CD4-positive, CD25-positive, alpha-beta regulatory T cell (primary cell): ENCODE measurements at regions not wholly inside any gene's neighbourhood (a gene's known extent, or its start where the extent isn't known, plus 50 kb on each side); places are given as distances from the start of the nearest gene placed in this dataset.

Experiments used
- ATAC-seq, 2 donors: fragments of 150-1000 bp; cut with Tn5 transposase; one replicate each; pipeline ENCODE4 v1.10.0; 2021; ENCODE audit warnings: low read depth in 2 of 2, moderate number of reproducible peaks in 2 of 2, moderate library complexity in 1 of 2
- DNase-seq, 3 donors: peaks; one replicate each; pipeline versions ENCODE4 v3.0.0 to v3.0.0-alpha.2; 2012 to 2022; ENCODE audit warnings: mixed read lengths in 1 of 3
- H3K27ac ChIP-seq: one replicate; pipeline ENCODE4 v1.7.0; 2013; ENCODE audit warnings: mild to moderate bottlenecking, low read length; ENCODE audit not compliant: insufficient read depth, poor library complexity, severe bottlenecking
- H3K27me3 ChIP-seq: one replicate; pipeline ENCODE4 v1.7.0; 2013; ENCODE audit warnings: low read length; ENCODE audit not compliant: control insufficient read depth, insufficient read depth
- H3K36me3 ChIP-seq: one replicate; pipeline ENCODE4 v1.7.0; 2013; ENCODE audit warnings: mild to moderate bottlenecking, low read length, moderate library complexity; ENCODE audit not compliant: control insufficient read depth, insufficient read depth
- H3K4me1 ChIP-seq: 2 replicates; pipeline ENCODE4 v1.7.0; 2013; ENCODE audit warnings: mild to moderate bottlenecking, low read length; ENCODE audit not compliant: insufficient read depth, control insufficient read depth, poor library complexity, severe bottlenecking
- H3K4me3 ChIP-seq: one replicate; pipeline ENCODE4 v1.7.0; 2013; ENCODE audit warnings: low read depth, mild to moderate bottlenecking, low read length, moderate library complexity
- H3K9me3 ChIP-seq, 2 experiments: 1 replicate in 1 of 2; 2 replicates in 1 of 2; pipeline ENCODE4 v1.7.0; 2013; ENCODE audit warnings: low read length in 2 of 2, mild to moderate bottlenecking in 1 of 2, moderate library complexity in 1 of 2; ENCODE audit not compliant: control insufficient read depth in 2 of 2
- H3K27ac Mint-ChIP-seq, 3 donors: one replicate each; pipeline ENCODE4 v1.8.0; 2020 to 2022; ENCODE audit warnings: mild to moderate bottlenecking in 3 of 3, mixed read lengths in 3 of 3, moderate library complexity in 2 of 3
- H3K27me3 Mint-ChIP-seq: one replicate; pipeline ENCODE4 v1.8.0; 2022; ENCODE audit warnings: mild to moderate bottlenecking, mixed read lengths
- H3K36me3 Mint-ChIP-seq: one replicate; pipeline ENCODE4 v1.8.0; 2020; ENCODE audit warnings: mixed read lengths
- H3K4me1 Mint-ChIP-seq, 4 donors: one replicate each; pipeline ENCODE4 v1.8.0; 2020 to 2022; ENCODE audit warnings: mixed read lengths in 4 of 4, mild to moderate bottlenecking in 1 of 4
- H3K4me3 Mint-ChIP-seq, 4 donors: one replicate each; pipeline ENCODE4 v1.8.0; 2020 to 2022; ENCODE audit warnings: mild to moderate bottlenecking in 4 of 4, mixed read lengths in 4 of 4, moderate library complexity in 3 of 4
- H3K9me3 Mint-ChIP-seq, 7 donors: one replicate each; pipeline ENCODE4 v1.8.0; 2020 to 2022; ENCODE audit warnings: mixed read lengths in 7 of 7, mild to moderate bottlenecking in 3 of 7, moderate library complexity in 2 of 7

DNA sequence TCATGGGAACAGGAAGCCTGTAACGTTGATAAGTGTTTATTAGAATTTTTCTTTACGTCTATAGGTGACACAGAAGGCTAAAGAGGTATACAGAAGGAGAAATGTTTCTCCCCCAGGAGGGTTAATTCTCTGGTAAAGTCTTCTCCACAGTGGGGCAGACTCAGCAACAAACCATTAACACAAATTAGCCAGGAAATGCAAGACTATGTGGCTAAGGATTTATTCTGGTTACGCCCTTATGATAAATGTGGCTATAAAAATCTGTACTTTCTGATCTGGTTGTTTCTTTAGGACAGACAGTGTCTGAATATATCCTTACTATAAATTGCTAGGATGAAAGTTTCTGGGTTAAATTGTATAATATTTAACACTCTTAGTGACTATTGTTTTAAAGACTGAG lies 423.3 kb downstream of the FLRT2 start:
- H3K4me3 ChIP-seq, result no peak overlapping the region
- H3K27ac ChIP-seq, result no peak overlapping the region
- DNase-seq (no peak), ATAC-seq (no peak)
- peaks cover 7 to 22% (median 13%) of the 10 kb centered on the region in 4 donors for H3K4me1 Mint-ChIP-seq
- H3K27me3 Mint-ChIP-seq, result no peaks in the 10 kb centered on the region
- no peak overlapping the region for H3K4me3 Mint-ChIP-seq
- H3K36me3 Mint-ChIP-seq, result peaks cover 15% of the 10 kb centered on the region
- H3K27ac Mint-ChIP-seq, result no peak overlapping the region
- H3K4me1 ChIP-seq, result no peaks in the 10 kb centered on the region
- peaks cover 0 to 2% (median 0%) of the 10 kb centered on the region in 7 donors for H3K9me3 Mint-ChIP-seq
- no peaks in the 10 kb centered on the region for H3K27me3 ChIP-seq
- H3K9me3 ChIP-seq, result no peaks in the 10 kb centered on the region
- H3K36me3 ChIP-seq, result no peaks in the 10 kb centered on the region

DNA sequence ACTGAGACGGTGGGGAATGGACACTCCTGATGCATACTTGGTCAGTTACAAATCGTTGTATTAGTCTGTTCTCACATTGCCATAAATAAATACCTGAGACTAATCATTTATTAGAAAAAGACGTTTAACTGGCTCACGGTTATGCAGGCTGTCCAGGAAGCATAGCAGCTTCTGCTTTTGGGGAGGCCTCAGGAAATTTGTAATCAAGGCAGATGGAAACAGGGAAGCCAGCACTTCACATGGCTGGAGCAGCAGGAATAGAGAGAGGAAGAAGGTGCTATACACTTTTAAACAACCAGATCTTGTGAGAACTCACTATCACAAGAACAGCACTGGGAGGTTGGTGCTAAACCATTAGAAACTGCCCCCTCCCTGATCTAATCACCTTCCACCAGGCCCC lies 418.2 kb downstream of the FLRT2 start:
- no peak for ATAC-seq
- H3K27me3 Mint-ChIP-seq, result no peaks in the 10 kb centered on the region
- H3K4me1 Mint-ChIP-seq, result peaks cover 3 to 33% (median 21%) of the 10 kb centered on the region in 4 donors
- peaks cover 0 to 9% (median 2%) of the 10 kb centered on the region in 7 donors for H3K9me3 Mint-ChIP-seq
- H3K27ac Mint-ChIP-seq, result no peak overlapping the region
- no peak overlapping the region for H3K4me3 Mint-ChIP-seq
- Histone ChIP-seq H3K9me3 (no peaks in the 10 kb centered on the region), H3K27me3 (no peaks in the 10 kb centered on the region), H3K27ac (no peak overlapping the region), H3K4me1 (no peaks in the 10 kb centered on the region), H3K36me3 (no peaks in the 10 kb centered on the region), H3K4me3 (no peak overlapping the region)
- H3K36me3 Mint-ChIP-seq, result peaks cover 23% of the 10 kb centered on the region
- DNase-seq, result no peak

DNA sequence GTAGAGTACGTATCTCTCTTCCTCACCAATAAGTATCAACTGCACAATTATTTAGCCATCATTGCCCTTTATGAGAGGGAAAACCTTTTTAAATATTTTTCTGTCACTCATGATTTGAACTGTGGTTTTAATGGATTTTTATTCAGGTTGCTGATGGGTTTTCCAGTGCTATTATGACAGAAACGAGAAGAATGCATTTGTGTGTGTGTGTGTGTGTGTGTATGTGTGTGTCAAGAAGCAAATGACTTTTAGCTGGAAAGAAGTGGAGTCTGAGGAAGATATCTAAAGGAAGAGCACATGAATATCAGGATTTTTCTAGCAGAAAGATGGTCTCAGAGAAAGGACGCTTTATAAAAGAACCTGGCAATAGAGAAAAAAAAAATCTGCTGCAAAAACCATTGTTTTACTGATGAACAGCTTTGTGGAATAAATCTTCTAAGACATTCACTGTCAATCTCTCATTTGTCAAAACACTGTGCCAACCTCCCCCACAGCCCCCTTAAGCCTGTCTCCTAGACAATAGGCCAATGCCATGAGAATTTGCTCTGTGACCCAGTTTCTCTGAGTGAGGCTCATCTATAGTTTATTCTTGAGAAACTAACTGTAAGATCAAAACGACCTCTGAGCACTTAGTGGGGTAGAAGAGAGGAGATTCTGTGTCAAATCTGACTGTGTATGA lies 417.7 kb downstream of the FLRT2 start:
- Histone ChIP-seq H3K9me3 (no peaks in the 10 kb centered on the region), H3K27ac (no peak overlapping the region), H3K27me3 (no peaks in the 10 kb centered on the region), H3K4me1 (no peaks in the 10 kb centered on the region), H3K36me3 (no peaks in the 10 kb centered on the region), H3K4me3 (no peak overlapping the region)
- no peak overlapping the region for H3K4me3 Mint-ChIP-seq
- no peaks in the 10 kb centered on the region for H3K27me3 Mint-ChIP-seq
- ATAC-seq (no peak), DNase-seq (no peak)
- peaks cover 8 to 35% (median 22%) of the 10 kb centered on the region in 4 donors for H3K4me1 Mint-ChIP-seq
- H3K27ac Mint-ChIP-seq, result no peak overlapping the region
- H3K36me3 Mint-ChIP-seq, result peaks cover 27% of the 10 kb centered on the region
- peaks cover 0 to 9% (median 2%) of the 10 kb centered on the region in 7 donors for H3K9me3 Mint-ChIP-seq

DNA sequence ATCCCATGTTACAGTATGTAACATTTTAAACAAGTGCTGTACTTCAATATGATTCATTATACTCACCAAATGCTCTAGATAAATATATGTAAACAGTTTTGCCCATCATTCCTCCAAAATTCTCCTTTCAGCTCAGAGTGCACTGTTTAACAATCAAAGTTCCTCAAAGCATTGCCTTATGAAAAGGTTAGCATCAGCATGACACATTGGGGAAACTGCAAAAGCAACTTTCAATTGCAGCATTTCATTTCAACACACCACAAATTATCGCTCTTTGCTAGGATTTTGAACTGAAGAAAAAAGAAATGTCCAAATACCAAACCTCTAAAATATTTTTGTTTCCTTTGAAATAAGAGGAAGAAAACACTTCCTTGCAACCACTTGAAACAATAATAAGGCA lies 413.2 kb downstream of the FLRT2 start:
- Histone ChIP-seq H3K27ac (no peak overlapping the region), H3K4me1 (no peaks in the 10 kb centered on the region), H3K4me3 (no peak overlapping the region), H3K9me3 (peaks cover 4 to 5% of the 10 kb centered on the region in 2 experiments), H3K36me3 (no peaks in the 10 kb centered on the region), H3K27me3 (no peaks in the 10 kb centered on the region)
- Mint-ChIP-seq H3K36me3 (peaks cover 28% of the 10 kb centered on the region), H3K27me3 (no peaks in the 10 kb centered on the region), H3K9me3 (peaks cover 0 to 13% (median 5%) of the 10 kb centered on the region in 7 donors), H3K27ac (no peak overlapping the region), H3K4me3 (no peak overlapping the region), H3K4me1 (peaks cover 18 to 64% (median 37%) of the 10 kb centered on the region in 4 donors)
- DNase-seq (no peak), ATAC-seq (no peak)

DNA sequence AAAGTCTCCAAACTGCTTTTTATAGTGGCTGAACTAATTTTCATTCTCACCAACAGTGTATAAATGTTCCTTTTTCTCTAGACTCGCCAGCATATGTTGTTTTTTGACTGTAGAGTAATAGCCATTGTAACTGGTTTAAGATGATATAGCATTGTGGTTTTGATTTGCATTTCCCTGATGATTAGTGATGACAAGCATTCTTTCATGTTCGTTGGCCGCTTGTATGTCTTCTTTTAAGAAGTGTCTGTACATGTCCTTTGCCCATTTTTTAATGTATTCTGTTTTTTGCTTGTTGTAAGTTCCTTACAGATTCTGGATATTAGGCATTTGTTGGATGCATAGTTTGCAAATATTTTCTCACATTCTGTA lies 404.9 kb downstream of the FLRT2 start:
- Histone ChIP-seq H3K27me3 (no peaks in the 10 kb centered on the region), H3K4me1 (peaks cover 21% of the 10 kb centered on the region), H3K9me3 (peaks cover 6 to 9% of the 10 kb centered on the region in 2 experiments), H3K36me3 (no peaks in the 10 kb centered on the region), H3K4me3 (peak overlapping the region; percentile 100), H3K27ac (peak overlapping the region; percentile 86)
- Mint-ChIP-seq H3K9me3 (peaks cover 0 to 14% (median 4%) of the 10 kb centered on the region in 7 donors), H3K27ac (peak overlapping the region; percentile 93 to 97 (median 97)), H3K4me3 (peak overlapping the region; percentile 90 to 98 (median 96)), H3K36me3 (peaks cover 13% of the 10 kb centered on the region), H3K27me3 (peaks cover 4% of the 10 kb centered on the region), H3K4me1 (peaks cover 9 to 56% (median 31%) of the 10 kb centered on the region in 4 donors)
- DNase-seq, result peak in 1 of 3 donors; percentile 63
- ATAC-seq, result peak; percentile 23 to 30

DNA sequence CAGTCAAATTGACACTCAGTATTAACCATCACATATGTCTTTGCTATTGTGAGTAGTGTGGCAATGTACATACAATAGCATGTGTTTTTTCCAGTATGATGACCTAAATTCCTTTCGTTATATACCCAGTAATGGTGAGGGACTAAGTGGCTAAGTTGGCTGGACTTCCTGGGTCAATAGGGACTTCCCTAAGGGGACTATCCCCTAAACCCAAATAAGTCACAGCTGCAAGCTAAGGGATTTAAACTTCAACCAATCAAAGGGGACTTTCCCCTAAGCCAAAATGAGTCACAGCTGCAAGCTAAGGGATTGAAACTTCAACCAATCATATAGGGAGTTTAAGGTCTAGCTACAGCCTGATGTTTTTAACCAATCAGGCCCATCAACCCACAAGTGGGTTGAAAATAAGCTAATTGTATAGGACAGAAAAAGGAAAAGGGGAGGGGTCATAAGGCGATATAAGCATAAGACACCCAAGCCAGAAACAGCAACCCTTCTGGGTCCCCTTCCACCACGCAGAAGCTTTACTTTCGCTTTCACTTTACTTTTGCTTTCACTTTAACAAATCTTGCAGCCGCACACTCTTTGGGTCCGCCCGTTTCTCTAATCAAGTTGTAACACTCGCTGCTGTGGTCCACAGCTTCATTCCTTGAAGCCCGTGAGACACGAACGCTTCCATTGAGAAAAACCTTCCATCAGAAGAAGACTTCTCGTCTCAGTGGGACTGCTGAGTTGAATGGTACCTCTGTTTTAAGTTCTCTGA lies 404.4 kb downstream of the FLRT2 start:
- Histone ChIP-seq H3K27me3 (no peaks in the 10 kb centered on the region), H3K36me3 (no peaks in the 10 kb centered on the region), H3K9me3 (peaks cover 6 to 9% of the 10 kb centered on the region in 2 experiments), H3K27ac (peak overlapping the region; percentile 86), H3K4me3 (peak overlapping the region; percentile 100), H3K4me1 (peaks cover 21% of the 10 kb centered on the region)
- DNase-seq (peak; percentile 43 to 92 (median 80)), ATAC-seq (peak; percentile 86)
- peak overlapping the region; percentile 93 to 97 (median 97) for H3K27ac Mint-ChIP-seq
- peak overlapping the region; percentile 90 to 98 (median 96) for H3K4me3 Mint-ChIP-seq
- H3K4me1 Mint-ChIP-seq, result peaks cover 9 to 54% (median 29%) of the 10 kb centered on the region in 4 donors
- peaks cover 4% of the 10 kb centered on the region for H3K27me3 Mint-ChIP-seq
- H3K36me3 Mint-ChIP-seq, result peaks cover 13% of the 10 kb centered on the region
- peaks cover 0 to 14% (median 4%) of the 10 kb centered on the region in 7 donors for H3K9me3 Mint-ChIP-seq

DNA sequence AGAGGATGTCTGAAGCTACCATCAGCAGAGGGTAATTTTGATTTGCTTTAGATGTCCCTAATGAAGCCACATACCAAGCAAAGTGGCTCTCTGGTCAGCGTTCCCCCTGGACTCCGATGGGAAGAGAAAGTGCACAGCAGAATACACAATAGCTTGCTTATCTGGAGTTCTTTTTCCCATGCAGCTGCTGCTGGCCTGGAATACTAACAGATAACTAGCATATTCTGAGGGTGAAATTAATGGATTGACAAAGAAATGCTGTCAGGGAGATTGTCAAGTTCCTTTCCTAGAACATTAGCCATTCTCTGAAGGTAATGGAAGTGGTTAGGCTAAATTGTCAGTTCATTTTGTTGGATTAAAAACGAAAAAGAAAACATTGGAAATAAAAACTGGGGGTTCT lies 391.3 kb downstream of the FLRT2 start:
- Mint-ChIP-seq H3K4me3 (no peak overlapping the region), H3K36me3 (no peaks in the 10 kb centered on the region), H3K27me3 (peaks cover 7% of the 10 kb centered on the region), H3K4me1 (peaks cover 0 to 3% (median 0%) of the 10 kb centered on the region in 4 donors), H3K9me3 (peaks cover 0 to 6% (median 0%) of the 10 kb centered on the region in 7 donors), H3K27ac (no peak overlapping the region)
- Histone ChIP-seq H3K9me3 (no peaks in the 10 kb centered on the region), H3K4me1 (no peaks in the 10 kb centered on the region), H3K27me3 (peaks cover 3% of the 10 kb centered on the region), H3K36me3 (no peaks in the 10 kb centered on the region), H3K27ac (no peak overlapping the region), H3K4me3 (no peak overlapping the region)
- ATAC-seq (no peak), DNase-seq (no peak)
